Lower leg skin (tissue), 3 donors: ENCODE measurements at regions not wholly inside any gene's neighbourhood (a gene's known extent, or its start where the extent isn't known, plus 50 kb on each side); places are given as distances from the start of the nearest gene placed in this dataset.

Experiments used
- CTCF ChIP-seq, 3 donors: fragments of 450-650 bp; IDR thresholded peaks; one replicate each; pipeline ENCODE4 v1.5.1; 2016; ENCODE audit warnings: antibody characterized with exemption in 3 of 3, mild to moderate bottlenecking in 3 of 3, moderate library complexity in 2 of 3
- POLR2A ChIP-seq, 2 donors: fragments of 450-650 bp; IDR thresholded peaks; one replicate each; pipeline ENCODE4 v1.6.1; 2016 to 2017; ENCODE audit warnings: antibody characterized with exemption in 2 of 2, mild to moderate bottlenecking in 1 of 2, moderate library complexity in 1 of 2

- no peak for TF ChIP-seq CTCF (IDR thresholded peaks at IDR 0.05)
- no peak for TF ChIP-seq POLR2A (IDR thresholded peaks at IDR 0.05)
Observed at GRCh38 chr17:33804401-33804800, 450.7 kb upstream of the CCL2 start.
